ENCODE measurements at regions not wholly inside any gene's neighbourhood (a gene's known extent, or its start where the extent isn't known, plus 50 kb on each side); places are given as distances from the start of the nearest gene placed in this dataset.

DNA sequence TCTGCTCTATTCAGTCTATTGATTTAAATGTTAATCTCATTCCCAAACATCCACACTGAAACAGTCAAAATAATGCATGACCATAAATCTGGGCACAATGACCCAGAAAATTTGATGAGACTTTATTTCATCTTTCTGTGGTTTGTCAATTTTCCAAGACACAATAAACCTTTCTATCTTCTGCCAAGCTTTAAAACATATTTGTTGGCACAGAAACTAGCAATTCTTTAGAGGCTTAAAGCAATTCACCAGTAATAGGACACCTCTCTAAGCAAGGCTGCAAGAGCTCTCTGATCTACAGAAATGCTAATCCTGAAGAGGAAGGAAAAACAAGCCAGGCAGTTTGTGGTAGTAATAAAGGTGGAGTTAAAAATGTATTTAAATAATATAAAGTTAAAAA, 113.7 kb downstream of the FCRL5 start (continued):
- TF ChIP-seq, protein P1, sequence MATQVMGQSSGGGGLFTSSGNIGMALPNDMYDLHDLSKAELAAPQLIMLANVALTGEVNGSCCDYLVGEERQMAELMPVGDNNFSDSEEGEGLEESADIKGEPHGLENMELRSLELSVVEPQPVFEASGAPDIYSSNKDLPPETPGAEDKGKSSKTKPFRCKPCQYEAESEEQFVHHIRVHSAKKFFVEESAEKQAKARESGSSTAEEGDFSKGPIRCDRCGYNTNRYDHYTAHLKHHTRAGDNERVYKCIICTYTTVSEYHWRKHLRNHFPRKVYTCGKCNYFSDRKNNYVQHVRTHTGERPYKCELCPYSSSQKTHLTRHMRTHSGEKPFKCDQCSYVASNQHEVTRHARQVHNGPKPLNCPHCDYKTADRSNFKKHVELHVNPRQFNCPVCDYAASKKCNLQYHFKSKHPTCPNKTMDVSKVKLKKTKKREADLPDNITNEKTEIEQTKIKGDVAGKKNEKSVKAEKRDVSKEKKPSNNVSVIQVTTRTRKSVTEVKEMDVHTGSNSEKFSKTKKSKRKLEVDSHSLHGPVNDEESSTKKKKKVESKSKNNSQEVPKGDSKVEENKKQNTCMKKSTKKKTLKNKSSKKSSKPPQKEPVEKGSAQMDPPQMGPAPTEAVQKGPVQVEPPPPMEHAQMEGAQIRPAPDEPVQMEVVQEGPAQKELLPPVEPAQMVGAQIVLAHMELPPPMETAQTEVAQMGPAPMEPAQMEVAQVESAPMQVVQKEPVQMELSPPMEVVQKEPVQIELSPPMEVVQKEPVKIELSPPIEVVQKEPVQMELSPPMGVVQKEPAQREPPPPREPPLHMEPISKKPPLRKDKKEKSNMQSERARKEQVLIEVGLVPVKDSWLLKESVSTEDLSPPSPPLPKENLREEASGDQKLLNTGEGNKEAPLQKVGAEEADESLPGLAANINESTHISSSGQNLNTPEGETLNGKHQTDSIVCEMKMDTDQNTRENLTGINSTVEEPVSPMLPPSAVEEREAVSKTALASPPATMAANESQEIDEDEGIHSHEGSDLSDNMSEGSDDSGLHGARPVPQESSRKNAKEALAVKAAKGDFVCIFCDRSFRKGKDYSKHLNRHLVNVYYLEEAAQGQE (IDR thresholded peaks at IDR 0.05; ENCODE audit: unreplicated experiment) = no peak
- TF ChIP-seq, protein P2, sequence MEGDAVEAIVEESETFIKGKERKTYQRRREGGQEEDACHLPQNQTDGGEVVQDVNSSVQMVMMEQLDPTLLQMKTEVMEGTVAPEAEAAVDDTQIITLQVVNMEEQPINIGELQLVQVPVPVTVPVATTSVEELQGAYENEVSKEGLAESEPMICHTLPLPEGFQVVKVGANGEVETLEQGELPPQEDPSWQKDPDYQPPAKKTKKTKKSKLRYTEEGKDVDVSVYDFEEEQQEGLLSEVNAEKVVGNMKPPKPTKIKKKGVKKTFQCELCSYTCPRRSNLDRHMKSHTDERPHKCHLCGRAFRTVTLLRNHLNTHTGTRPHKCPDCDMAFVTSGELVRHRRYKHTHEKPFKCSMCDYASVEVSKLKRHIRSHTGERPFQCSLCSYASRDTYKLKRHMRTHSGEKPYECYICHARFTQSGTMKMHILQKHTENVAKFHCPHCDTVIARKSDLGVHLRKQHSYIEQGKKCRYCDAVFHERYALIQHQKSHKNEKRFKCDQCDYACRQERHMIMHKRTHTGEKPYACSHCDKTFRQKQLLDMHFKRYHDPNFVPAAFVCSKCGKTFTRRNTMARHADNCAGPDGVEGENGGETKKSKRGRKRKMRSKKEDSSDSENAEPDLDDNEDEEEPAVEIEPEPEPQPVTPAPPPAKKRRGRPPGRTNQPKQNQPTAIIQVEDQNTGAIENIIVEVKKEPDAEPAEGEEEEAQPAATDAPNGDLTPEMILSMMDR (conservative IDR thresholded peaks at IDR 0.05; ENCODE audit: low read depth in 2 of 2) = no peak
- no peak for TF ChIP-seq JUNB (IDR thresholded peaks at IDR 0.05; ENCODE audit: unreplicated experiment)

DNA sequence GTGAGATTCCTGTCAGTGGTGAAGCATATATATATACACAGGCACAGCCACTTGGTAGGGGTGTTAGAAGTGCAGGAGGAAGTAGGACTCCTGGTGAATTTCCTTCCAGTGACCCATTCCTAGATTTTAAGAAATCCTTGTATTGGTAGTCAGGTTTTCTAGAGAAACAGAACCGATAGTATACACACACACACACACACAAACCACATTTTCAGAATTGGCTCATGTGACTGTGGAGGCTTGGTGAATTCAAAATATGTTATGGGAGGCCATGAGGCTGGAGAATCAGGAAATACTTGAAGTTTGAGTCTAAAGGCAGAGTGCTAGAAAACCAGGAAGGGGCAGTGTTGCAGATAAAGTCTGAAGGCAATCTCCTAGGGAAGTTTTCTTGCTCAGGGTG, 114.2 kb downstream of the FCRL5 start:
- no peak for TF ChIP-seq ZNF114 (CRISPR knock-in tag; IDR thresholded peaks at IDR 0.05)
- TF ChIP-seq, protein P3, sequence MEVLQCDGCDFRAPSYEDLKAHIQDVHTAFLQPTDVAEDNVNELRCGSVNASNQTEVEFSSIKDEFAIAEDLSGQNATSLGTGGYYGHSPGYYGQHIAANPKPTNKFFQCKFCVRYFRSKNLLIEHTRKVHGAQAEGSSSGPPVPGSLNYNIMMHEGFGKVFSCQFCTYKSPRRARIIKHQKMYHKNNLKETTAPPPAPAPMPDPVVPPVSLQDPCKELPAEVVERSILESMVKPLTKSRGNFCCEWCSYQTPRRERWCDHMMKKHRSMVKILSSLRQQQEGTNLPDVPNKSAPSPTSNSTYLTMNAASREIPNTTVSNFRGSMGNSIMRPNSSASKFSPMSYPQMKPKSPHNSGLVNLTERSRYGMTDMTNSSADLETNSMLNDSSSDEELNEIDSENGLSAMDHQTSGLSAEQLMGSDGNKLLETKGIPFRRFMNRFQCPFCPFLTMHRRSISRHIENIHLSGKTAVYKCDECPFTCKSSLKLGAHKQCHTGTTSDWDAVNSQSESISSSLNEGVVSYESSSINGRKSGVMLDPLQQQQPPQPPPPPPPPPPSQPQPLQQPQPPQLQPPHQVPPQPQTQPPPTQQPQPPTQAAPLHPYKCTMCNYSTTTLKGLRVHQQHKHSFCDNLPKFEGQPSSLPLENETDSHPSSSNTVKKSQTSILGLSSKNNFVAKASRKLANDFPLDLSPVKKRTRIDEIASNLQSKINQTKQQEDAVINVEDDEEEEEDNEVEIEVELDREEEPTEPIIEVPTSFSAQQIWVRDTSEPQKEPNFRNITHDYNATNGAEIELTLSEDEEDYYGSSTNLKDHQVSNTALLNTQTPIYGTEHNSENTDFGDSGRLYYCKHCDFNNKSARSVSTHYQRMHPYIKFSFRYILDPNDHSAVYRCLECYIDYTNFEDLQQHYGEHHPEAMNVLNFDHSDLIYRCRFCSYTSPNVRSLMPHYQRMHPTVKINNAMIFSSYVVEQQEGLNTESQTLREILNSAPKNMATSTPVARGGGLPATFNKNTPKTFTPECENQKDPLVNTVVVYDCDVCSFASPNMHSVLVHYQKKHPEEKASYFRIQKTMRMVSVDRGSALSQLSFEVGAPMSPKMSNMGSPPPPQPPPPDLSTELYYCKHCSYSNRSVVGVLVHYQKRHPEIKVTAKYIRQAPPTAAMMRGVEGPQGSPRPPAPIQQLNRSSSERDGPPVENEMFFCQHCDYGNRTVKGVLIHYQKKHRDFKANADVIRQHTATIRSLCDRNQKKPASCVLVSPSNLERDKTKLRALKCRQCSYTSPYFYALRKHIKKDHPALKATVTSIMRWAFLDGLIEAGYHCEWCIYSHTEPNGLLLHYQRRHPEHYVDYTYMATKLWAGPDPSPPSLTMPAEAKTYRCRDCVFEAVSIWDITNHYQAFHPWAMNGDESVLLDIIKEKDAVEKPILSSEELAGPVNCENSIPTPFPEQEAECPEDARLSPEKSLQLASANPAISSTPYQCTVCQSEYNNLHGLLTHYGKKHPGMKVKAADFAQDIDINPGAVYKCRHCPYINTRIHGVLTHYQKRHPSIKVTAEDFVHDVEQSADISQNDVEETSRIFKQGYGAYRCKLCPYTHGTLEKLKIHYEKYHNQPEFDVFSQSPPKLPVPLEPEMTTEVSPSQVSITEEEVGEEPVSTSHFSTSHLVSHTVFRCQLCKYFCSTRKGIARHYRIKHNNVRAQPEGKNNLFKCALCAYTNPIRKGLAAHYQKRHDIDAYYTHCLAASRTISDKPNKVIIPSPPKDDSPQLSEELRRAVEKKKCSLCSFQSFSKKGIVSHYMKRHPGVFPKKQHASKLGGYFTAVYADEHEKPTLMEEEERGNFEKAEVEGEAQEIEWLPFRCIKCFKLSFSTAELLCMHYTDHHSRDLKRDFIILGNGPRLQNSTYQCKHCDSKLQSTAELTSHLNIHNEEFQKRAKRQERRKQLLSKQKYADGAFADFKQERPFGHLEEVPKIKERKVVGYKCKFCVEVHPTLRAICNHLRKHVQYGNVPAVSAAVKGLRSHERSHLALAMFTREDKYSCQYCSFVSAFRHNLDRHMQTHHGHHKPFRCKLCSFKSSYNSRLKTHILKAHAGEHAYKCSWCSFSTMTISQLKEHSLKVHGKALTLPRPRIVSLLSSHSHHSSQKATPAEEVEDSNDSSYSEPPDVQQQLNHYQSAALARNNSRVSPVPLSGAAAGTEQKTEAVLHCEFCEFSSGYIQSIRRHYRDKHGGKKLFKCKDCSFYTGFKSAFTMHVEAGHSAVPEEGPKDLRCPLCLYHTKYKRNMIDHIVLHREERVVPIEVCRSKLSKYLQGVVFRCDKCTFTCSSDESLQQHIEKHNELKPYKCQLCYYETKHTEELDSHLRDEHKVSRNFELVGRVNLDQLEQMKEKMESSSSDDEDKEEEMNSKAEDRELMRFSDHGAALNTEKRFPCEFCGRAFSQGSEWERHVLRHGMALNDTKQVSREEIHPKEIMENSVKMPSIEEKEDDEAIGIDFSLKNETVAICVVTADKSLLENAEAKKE (CRISPR knock-in tag; IDR thresholded peaks at IDR 0.05) = no peak
- DNase-seq (ENCODE audit: low spot score) (no peak), ATAC-seq (no peak)
- no peak overlapping the region for H3K4me3 ChIP-seq
- no peaks in the 10 kb centered on the region for H3K36me3 ChIP-seq (ENCODE audit: insufficient read depth)
- no peaks in the 10 kb centered on the region for H4K20me1 ChIP-seq (replicated peaks; ENCODE audit: insufficient read depth)
- Mint-ChIP-seq H3K36me3 (ENCODE audit: low read depth) (peaks cover 5% of the 10 kb centered on the region; the same call in 1 of the 3 replicates), H3K4me3 (no peak overlapping the region), H3K4me1 (peaks cover 22% of the 10 kb centered on the region), H3K27ac (no peak overlapping the region), H3K9me3 (peaks cover 14% of the 10 kb centered on the region; the same call in 2 of the 3 replicates), H3K27me3 (ENCODE audit: insufficient read depth, low read depth, poor library complexity) (peaks cover 2% of the 10 kb centered on the region)
- H3K4me2 ChIP-seq = peak overlapping the region; percentile 35
- H2AFZ ChIP-seq = no peak overlapping the region
- H3K27ac ChIP-seq (ENCODE audit: low read depth) = peak overlapping the region; percentile 4; the same call in 1 of the 2 replicates
- no peaks in the 10 kb centered on the region for H3K27me3 ChIP-seq (ENCODE audit: insufficient read depth)
- peaks cover 26% of the 10 kb centered on the region for H3K4me1 ChIP-seq (ENCODE audit: insufficient read depth)
- H3K79me2 ChIP-seq (replicated peaks; ENCODE audit: insufficient read depth) = no peaks in the 10 kb centered on the region
- H3K9me2 ChIP-seq (ENCODE audit: insufficient read depth) = peaks cover 26% of the 10 kb centered on the region; the same call in 1 of the 2 replicates
- H3F3A ChIP-seq (replicated peaks; ENCODE audit: low read depth) = no peaks in the 10 kb centered on the region
